Naive thymus-derived CD4-positive, alpha-beta T cell (primary cell): ENCODE measurements at regions not wholly inside any gene's neighbourhood (a gene's known extent, or its start where the extent isn't known, plus 50 kb on each side); places are given as distances from the start of the nearest gene placed in this dataset.

ENCODE experiments used
- ATAC-seq: fragments of 150-1000 bp; cut with Tn5 transposase; 2 replicates; pipeline ENCODE4 v1.10.0; 2021; ENCODE audit warnings: mild to moderate bottlenecking, moderate library complexity
- CTCF ChIA-PET: fragments of 350-600 bp; sonication (Branson Sonifier 250); formaldehyde crosslinking; loops from one replicate; lab custom pipeline; 2021; ENCODE audit warnings: antibody characterized with exemption; lab: Charles Lee
- POLR2A ChIA-PET: fragments of 350-600 bp; sonication (Branson Sonifier 250); formaldehyde crosslinking; loops from one replicate; lab custom pipeline; 2021; ENCODE audit warnings: antibody characterized with exemption, inconsistent platforms; lab: Charles Lee
- DNase-seq, 9 donors: peaks; one replicate each; pipeline versions ENCODE4 v3.0.0 to v3.0.0-alpha.2; 2020 to 2022; ENCODE audit warnings: mixed read lengths in 1 of 9
- H3K27ac ChIP-seq: one replicate; pipeline ENCODE4 v1.7.0; 2013; ENCODE audit warnings: mild to moderate bottlenecking, low read depth, low read length, moderate library complexity
- H3K27me3 ChIP-seq, 2 donors: one replicate each; pipeline ENCODE4 v1.7.0; 2013; ENCODE audit warnings: low read length in 2 of 2, mild to moderate bottlenecking in 2 of 2, moderate library complexity in 2 of 2; ENCODE audit not compliant: control insufficient read depth in 2 of 2, insufficient read depth in 2 of 2
- H3K36me3 ChIP-seq, 3 experiments: 1 replicate in 2 of 3; 2 replicates in 1 of 3; pipeline ENCODE4 v1.7.0; 2013; ENCODE audit warnings: low read length in 3 of 3, mild to moderate bottlenecking in 3 of 3, moderate library complexity in 1 of 3; ENCODE audit not compliant: insufficient read depth in 3 of 3, control insufficient read depth in 2 of 3
- H3K4me1 ChIP-seq, 2 donors: one replicate each; pipeline ENCODE4 v1.7.0; 2013; ENCODE audit warnings: low read length in 2 of 2, mild to moderate bottlenecking in 2 of 2, moderate library complexity in 1 of 2; ENCODE audit not compliant: control insufficient read depth in 2 of 2, insufficient read depth in 2 of 2
- H3K4me3 ChIP-seq: 2 replicates; pipeline ENCODE4 v1.7.0; 2013; ENCODE audit warnings: mild to moderate bottlenecking, low read length
- H3K9me3 ChIP-seq, 3 experiments: 1 replicate in 2 of 3; 2 replicates in 1 of 3; pipeline ENCODE4 v1.7.0; 2013; ENCODE audit warnings: low read length in 3 of 3; ENCODE audit not compliant: control insufficient read depth in 2 of 3
- H3K27ac Mint-ChIP-seq, 9 donors: one replicate each; pipeline ENCODE4 v1.8.0; 2020 to 2022; ENCODE audit warnings: mixed read lengths in 9 of 9, mild to moderate bottlenecking in 8 of 9, moderate library complexity in 5 of 9, inconsistent platforms in 2 of 9
- H3K27me3 Mint-ChIP-seq, 5 donors: one replicate each; pipeline ENCODE4 v1.8.0; 2021 to 2022; ENCODE audit warnings: mixed read lengths in 5 of 5, mild to moderate bottlenecking in 1 of 5
- H3K36me3 Mint-ChIP-seq, 5 donors: one replicate each; pipeline ENCODE4 v1.8.0; 2020 to 2022; ENCODE audit warnings: mixed read lengths in 5 of 5, mild to moderate bottlenecking in 3 of 5, inconsistent platforms in 1 of 5
- H3K4me1 Mint-ChIP-seq, 7 donors: one replicate each; pipeline ENCODE4 v1.8.0; 2020 to 2022; ENCODE audit warnings: mixed read lengths in 7 of 7, mild to moderate bottlenecking in 3 of 7, inconsistent platforms in 1 of 7
- H3K4me3 Mint-ChIP-seq, 10 donors: one replicate each; pipeline ENCODE4 v1.8.0; 2020 to 2022; ENCODE audit warnings: mild to moderate bottlenecking in 10 of 10, mixed read lengths in 10 of 10, moderate library complexity in 6 of 10, inconsistent platforms in 2 of 10
- H3K9me3 Mint-ChIP-seq, 11 donors: one replicate each; pipeline ENCODE4 v1.8.0; 2020 to 2022; ENCODE audit warnings: mixed read lengths in 11 of 11, mild to moderate bottlenecking in 4 of 11, inconsistent platforms in 1 of 11, moderate library complexity in 1 of 11
- intact Hi-C, 2 donors: fragments of 100-400 bp; cut with micrococcal nuclease; formaldehyde crosslinking; loops; one replicate each; pipeline ENCODE4 v1.15.1; 2023

- ChIA-PET CTCF (no interaction called here), POLR2A (no interaction called here)
- no peak overlapping the region for H3K4me3 ChIP-seq
- no peaks in the 10 kb centered on the region for H3K36me3 Mint-ChIP-seq
- H3K9me3 Mint-ChIP-seq = peaks cover 0 to 6% (median 0%) of the 10 kb centered on the region in 11 donors
- ATAC-seq = no peak
- no peaks in the 10 kb centered on the region for H3K4me1 ChIP-seq
- H3K27ac ChIP-seq = no peak overlapping the region
- peaks cover 0 to 4% (median 0%) of the 10 kb centered on the region in 5 donors for H3K27me3 Mint-ChIP-seq
- H3K4me3 Mint-ChIP-seq = no peak overlapping the region
- no peaks in the 10 kb centered on the region for H3K9me3 ChIP-seq
- no peak overlapping the region for H3K27ac Mint-ChIP-seq
- no peaks in the 10 kb centered on the region for H3K27me3 ChIP-seq
- intact Hi-C loops = no loop called here
- peaks cover 0 to 3% (median 0%) of the 10 kb centered on the region in 7 donors for H3K4me1 Mint-ChIP-seq
- H3K36me3 ChIP-seq = no peaks in the 10 kb centered on the region
- no peak for DNase-seq
Measured at GRCh38 chr12:88638388-88638787, 58.1 kb upstream of the KITLG start.

DNA sequence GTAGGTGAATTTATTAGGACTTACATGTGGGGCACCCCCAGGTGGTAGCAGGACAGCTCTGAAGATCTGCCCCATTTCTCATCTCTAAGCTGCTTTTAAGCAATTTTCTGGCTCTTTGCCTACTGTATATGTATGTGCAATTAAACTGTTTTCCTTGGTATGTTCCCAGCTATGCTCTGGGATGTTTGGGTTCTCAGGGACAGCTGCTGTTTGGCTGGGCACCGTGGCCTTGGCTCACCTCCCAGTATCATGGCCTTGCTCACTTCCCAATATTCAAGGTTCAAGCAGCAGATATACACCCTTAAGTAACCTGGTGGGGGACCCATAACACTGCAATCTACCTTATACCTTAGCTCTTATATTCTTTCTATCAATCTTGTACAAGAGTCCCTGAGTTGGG is 53.7 kb upstream of the KITLG start:
- POLR2A ChIA-PET = no interaction called here
- no peak overlapping the region for H3K4me3 ChIP-seq
- H3K27ac ChIP-seq = no peak overlapping the region
- H3K4me3 Mint-ChIP-seq = no peak overlapping the region
- H3K9me3 ChIP-seq = no peaks in the 10 kb centered on the region
- CTCF ChIA-PET = no interaction called here
- peaks cover 0 to 7% (median 4%) of the 10 kb centered on the region in 5 donors for H3K27me3 Mint-ChIP-seq
- ATAC-seq (no peak), DNase-seq (no peak)
- no peaks in the 10 kb centered on the region for H3K4me1 Mint-ChIP-seq
- no peak overlapping the region for H3K27ac Mint-ChIP-seq
- H3K4me1 ChIP-seq = no peaks in the 10 kb centered on the region
- no peaks in the 10 kb centered on the region for H3K36me3 Mint-ChIP-seq
- H3K9me3 Mint-ChIP-seq = no peaks in the 10 kb centered on the region
- H3K36me3 ChIP-seq = no peaks in the 10 kb centered on the region
- intact Hi-C loops = no loop called here
- no peaks in the 10 kb centered on the region for H3K27me3 ChIP-seq

GRCh38 chr12:88633312-88633711 is 53.0 kb upstream of the KITLG start:
- Mint-ChIP-seq H3K4me3 (no peak overlapping the region), H3K27me3 (peaks cover 0 to 7% (median 4%) of the 10 kb centered on the region in 5 donors), H3K9me3 (no peaks in the 10 kb centered on the region), H3K4me1 (no peaks in the 10 kb centered on the region), H3K36me3 (no peaks in the 10 kb centered on the region), H3K27ac (no peak overlapping the region)
- DNase-seq (no peak), ATAC-seq (no peak)
- Histone ChIP-seq H3K4me3 (no peak overlapping the region), H3K4me1 (no peaks in the 10 kb centered on the region), H3K9me3 (no peaks in the 10 kb centered on the region), H3K36me3 (no peaks in the 10 kb centered on the region), H3K27ac (no peak overlapping the region), H3K27me3 (no peaks in the 10 kb centered on the region)
- ChIA-PET CTCF (interaction anchor here (0.7 kb wide), 1 partner anchor 36 kb away, joined by 3 read pairs; no protein-coding TSS in a partner anchor), POLR2A (no interaction called here)
- intact Hi-C loops = no loop called here

DNA sequence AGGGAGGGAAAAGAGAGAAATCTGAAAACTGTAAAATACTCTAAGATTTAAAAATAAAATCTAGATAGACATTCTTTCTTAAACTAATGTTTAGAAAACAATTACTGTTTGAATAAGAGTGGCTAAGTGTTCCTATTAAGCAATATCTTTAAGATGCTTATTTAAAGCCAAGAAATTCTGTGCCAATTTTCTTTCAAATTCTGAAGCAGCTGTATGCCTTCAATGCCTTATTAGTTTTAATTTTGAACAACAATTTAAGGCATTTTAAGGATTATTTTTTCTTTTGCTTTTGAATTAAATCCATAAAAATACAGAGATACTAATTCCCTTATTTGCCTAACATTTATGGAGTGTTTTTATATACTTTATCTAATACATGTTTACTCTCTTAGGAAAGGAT is 50.3 kb upstream of the KITLG start:
- peaks cover 0 to 7% (median 4%) of the 10 kb centered on the region in 5 donors for H3K27me3 Mint-ChIP-seq
- Histone ChIP-seq H3K4me1 (no peaks in the 10 kb centered on the region), H3K4me3 (no peak overlapping the region), H3K27me3 (no peaks in the 10 kb centered on the region), H3K27ac (no peak overlapping the region), H3K9me3 (no peaks in the 10 kb centered on the region), H3K36me3 (no peaks in the 10 kb centered on the region)
- H3K4me1 Mint-ChIP-seq = no peaks in the 10 kb centered on the region
- H3K27ac Mint-ChIP-seq = no peak overlapping the region
- intact Hi-C loops = no loop called here
- no peaks in the 10 kb centered on the region for H3K36me3 Mint-ChIP-seq
- no peak for DNase-seq
- H3K9me3 Mint-ChIP-seq = no peaks in the 10 kb centered on the region
- POLR2A ChIA-PET = no interaction called here
- CTCF ChIA-PET = no interaction called here
- H3K4me3 Mint-ChIP-seq = no peak overlapping the region
- no peak for ATAC-seq
